HCT116 (cell line): ENCODE measurements at regions not wholly inside any gene's neighbourhood (a gene's known extent, or its start where the extent isn't known, plus 50 kb on each side); places are given as distances from the start of the nearest gene placed in this dataset.

Source experiments
- ATAC-seq: fragments of 200-7000 bp; cut with Tn5 transposase; 2 replicates; pipeline ENCODE4 v1.9.1; 2020; ENCODE audit warnings: mild to moderate bottlenecking, moderate library complexity
- BruUV-seq: library from RNA; stranded (reverse); fragments of 400-500 nt; replicated peaks from 2 replicates; lab custom pipeline; 2021; lab: Mats Ljungman, UMichigan
- CTCF ChIA-PET: fragments of 300-600 bp; sonication (Branson Sonifier 250); formaldehyde crosslinking; loops from one replicate; lab custom pipeline; 2021; ENCODE audit warnings: antibody characterized with exemption; lab: Charles Lee
- POLR2A ChIA-PET: fragments of 300-600, 350-600 bp; sonication (Branson Sonifier 250); formaldehyde crosslinking; loops from one replicate; lab custom pipeline; 2021; ENCODE audit warnings: antibody characterized with exemption; lab: Charles Lee
- RAD21 ChIA-PET, 2 experiments: fragments of 300-600 bp; sonication (Branson Sonifier 250); formaldehyde crosslinking; loops; one replicate each; lab custom pipeline; 2023; ENCODE audit warnings: low total read pairs in 2 of 2; ENCODE audit not compliant: uncharacterized antibody in 2 of 2, unreplicated experiment in 2 of 2, low non-redundant PET in 1 of 2; lab: Charles Lee
- DNase-seq: peaks from one replicate; pipeline ENCODE4 v3.0.0-alpha.2; 2010; ENCODE audit warnings: low read depth, low spot score
- H2AFZ ChIP-seq: fragments of 200-600 bp; shearing (Covaris generic), sonication (generic); 2 replicates; pipeline ENCODE4 v1.6.1; 2017; ENCODE audit warnings: low read depth, mixed run types, mixed read lengths, antibody characterized with exemption, low read length; ENCODE audit not compliant: poor library complexity, severe bottlenecking
- H3K27ac ChIP-seq: 2 replicates; pipeline ENCODE4 v1.5.1; 2012; ENCODE audit warnings: low read depth, low read length
- H3K27me3 ChIP-seq: fragments of 200-600 bp; sonication (generic); 2 replicates; pipeline ENCODE4 v1.6.1; 2016; ENCODE audit warnings: mixed run types, low read length, mixed read lengths; ENCODE audit not compliant: insufficient read depth
- H3K36me3 ChIP-seq, 2 experiments: fragments of 200-500 bp in 1 of 2; fragments of 200-600 bp in 1 of 2; sonication (Bioruptor generic) in 1 of 2; sonication (generic) in 1 of 2; 2 replicates each; pipeline versions ENCODE4 v1.5.1 to v1.6.1; 2014 to 2016; ENCODE audit warnings: low read length in 2 of 2, inconsistent platforms in 1 of 2, mixed read lengths in 1 of 2, mixed run types in 1 of 2; ENCODE audit not compliant: insufficient read depth in 2 of 2, control insufficient read depth in 1 of 2
- H3K4me1 ChIP-seq, 2 experiments: fragments of 200-600 bp in 1 of 2; sonication (generic) in 1 of 2; 2 replicates each; pipeline versions ENCODE4 v1.5.1 to v1.6.1; 2012 to 2017; ENCODE audit warnings: low read length in 2 of 2, inconsistent platforms in 1 of 2, mild to moderate bottlenecking in 1 of 2, mixed read lengths in 1 of 2, mixed run types in 1 of 2, moderate library complexity in 1 of 2; ENCODE audit not compliant: insufficient read depth in 2 of 2, control insufficient read depth in 1 of 2
- H3K4me2 ChIP-seq: fragments of 200-600 bp; sonication (generic); 2 replicates; pipeline ENCODE4 v1.6.1; 2017; ENCODE audit warnings: mixed run types, low read length, mixed read lengths
- H3K4me3 ChIP-seq, 2 experiments: fragments of 200-600 bp in 1 of 2; sonication (generic) in 1 of 2; replicated peaks in 1 of 2; 2 replicates each; pipeline ENCODE4 v1.5.1; 2011 to 2016; ENCODE audit warnings: low read length in 2 of 2, control low read depth in 1 of 2, low read depth in 1 of 2, mild to moderate bottlenecking in 1 of 2, mixed read lengths in 1 of 2, mixed run types in 1 of 2
- H3K79me2 ChIP-seq: fragments of 200-600 bp; sonication (generic); 2 replicates; pipeline ENCODE4 v1.6.1; 2017; ENCODE audit warnings: mild to moderate bottlenecking, mixed run types, low read length, moderate library complexity, mixed read lengths; ENCODE audit not compliant: insufficient read depth
- H3K9ac ChIP-seq: fragments of 200-600 bp; sonication (generic); 2 replicates; pipeline ENCODE4 v1.6.1; 2016; ENCODE audit warnings: low read length, mixed read lengths
- H3K9me2 ChIP-seq: fragments of 200-600 bp; sonication (generic), shearing (Covaris generic); 2 replicates; pipeline ENCODE4 v1.6.1; 2017; ENCODE audit warnings: mixed run types, mild to moderate bottlenecking, moderate library complexity; ENCODE audit not compliant: insufficient read depth
- H3K9me3 ChIP-seq, 2 experiments: fragments of 200-500 bp in 1 of 2; fragments of 200-600 bp in 1 of 2; sonication (Bioruptor generic) in 1 of 2; sonication (generic) in 1 of 2; 2 replicates each; pipeline ENCODE4 v1.6.1; 2014 to 2017; ENCODE audit warnings: low read length in 2 of 2, mixed read lengths in 2 of 2, inconsistent platforms in 1 of 2, low read depth in 1 of 2, mild to moderate bottlenecking in 1 of 2, mixed run types in 1 of 2, moderate library complexity in 1 of 2; ENCODE audit not compliant: control insufficient read depth in 1 of 2, insufficient read depth in 1 of 2
- H4K20me1 ChIP-seq: fragments of 200-600 bp; sonication (generic), shearing (Covaris generic); 2 replicates; pipeline ENCODE4 v1.6.1; 2017; ENCODE audit warnings: mixed run types, mild to moderate bottlenecking, moderate library complexity; ENCODE audit not compliant: insufficient read depth
- FOSL1 ChIP-seq: IDR thresholded peaks from 2 replicates; pipeline ENCODE4 v1.6.1; 2012; ENCODE audit warnings: low read depth
- SRF ChIP-seq: IDR thresholded peaks from 2 replicates; pipeline ENCODE4 v1.6.1; 2012; ENCODE audit warnings: low read depth
- ZBTB33 ChIP-seq: IDR thresholded peaks from 2 replicates; pipeline ENCODE4 v1.6.1; 2011; ENCODE audit warnings: mild to moderate bottlenecking, low read length, moderate library complexity; ENCODE audit not compliant: insufficient replicate concordance; ENCODE audit errors: extremely low read depth
- intact Hi-C: fragments of 100-400 bp; cut with micrococcal nuclease; formaldehyde crosslinking; loops from 2 replicates; pipeline ENCODE4 v1.10.0; 2022

DNA sequence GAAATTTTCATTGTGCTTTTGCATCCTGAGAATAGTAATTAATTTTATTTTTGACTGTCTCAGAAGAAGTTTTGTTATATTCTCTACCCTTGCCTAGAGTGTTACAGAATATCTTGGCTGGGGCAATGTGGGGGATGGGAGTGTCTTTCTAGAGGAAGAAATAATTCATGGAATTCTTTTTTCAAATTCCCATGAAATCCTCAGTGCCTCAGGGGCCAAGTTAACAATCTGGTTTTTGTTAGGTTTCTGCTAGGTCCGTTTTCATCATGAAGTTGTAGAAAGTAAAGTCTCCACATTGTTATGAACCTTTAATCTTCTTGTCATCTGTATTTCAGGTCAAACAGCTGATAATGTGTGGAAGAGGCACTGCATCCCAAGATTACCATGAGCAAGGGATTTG is 145.6 kb upstream of the GYPC start:
- ChIA-PET POLR2A (no interaction called here), CTCF (no interaction called here), RAD21 (no interaction called here)
- Histone ChIP-seq H3K79me2 (no peaks in the 10 kb centered on the region), H3K9me2 (no peaks in the 10 kb centered on the region), H3K36me3 (no peaks in the 10 kb centered on the region), H3K9me3 (no peaks in the 10 kb centered on the region), H3K4me1 (no peaks in the 10 kb centered on the region), H3K4me3 (no peak overlapping the region), H3K4me2 (no peak overlapping the region), H3K27me3 (no peaks in the 10 kb centered on the region), H2AFZ (no peak overlapping the region), H4K20me1 (no peaks in the 10 kb centered on the region), H3K9ac (no peak overlapping the region), H3K27ac (no peak overlapping the region)
- intact Hi-C loops: no loop called here
- TF ChIP-seq FOSL1: no peak
- DNase-seq (no peak), ATAC-seq (no peak)
- no TSS peak for BruUV-seq

GRCh38 chr2:126510960-126511359 is 145.0 kb upstream of the GYPC start:
- no peak for DNase-seq
- RAD21 ChIA-PET: no interaction called here

More at GRCh38 chr2:126510960-126511359, 145.0 kb upstream of the GYPC start:
- no peaks in the 10 kb centered on the region for H3K27me3 ChIP-seq
- H3K9ac ChIP-seq: no peak overlapping the region
- H3K9me3 ChIP-seq: no peaks in the 10 kb centered on the region
- ATAC-seq: no peak
- no peaks in the 10 kb centered on the region for H3K9me2 ChIP-seq
- no peak overlapping the region for H3K4me3 ChIP-seq
- no peaks in the 10 kb centered on the region for H3K4me1 ChIP-seq
- no TSS peak for BruUV-seq
- H3K4me2 ChIP-seq: no peak overlapping the region
- ChIA-PET CTCF (no interaction called here), POLR2A (no interaction called here)
- H3K36me3 ChIP-seq: no peaks in the 10 kb centered on the region
- no peaks in the 10 kb centered on the region for H4K20me1 ChIP-seq
- H3K79me2 ChIP-seq: no peaks in the 10 kb centered on the region
- H3K27ac ChIP-seq: no peak overlapping the region
- H2AFZ ChIP-seq: no peak overlapping the region
- intact Hi-C loops: no loop called here
- TF ChIP-seq SRF (no peak), ZBTB33 (no peak)
